Natural killer cell (primary cell): ENCODE measurements at regions not wholly inside any gene's neighbourhood (a gene's known extent, or its start where the extent isn't known, plus 50 kb on each side); places are given as distances from the start of the nearest gene placed in this dataset.

Source experiments
- ATAC-seq, 3 donors: fragments of 150-1000 bp in 2 of 3; fragments of 200-7000 bp in 1 of 3; cut with Tn5 transposase; 1 replicate in 1 of 3; 2 replicates in 2 of 3; pipeline ENCODE4 v1.10.0; 2021; ENCODE audit warnings: mild to moderate bottlenecking in 2 of 3, moderate library complexity in 2 of 3
- DNase-seq, 2 donors: peaks; one replicate each; pipeline versions ENCODE4 v3.0.0 to v3.0.0-alpha.2; 2013 to 2021; ENCODE audit warnings: mixed read lengths in 1 of 2
- H3K27ac ChIP-seq: one replicate; pipeline ENCODE4 v1.5.1; 2013; ENCODE audit warnings: mild to moderate bottlenecking, low read length
- H3K27me3 ChIP-seq: one replicate; pipeline ENCODE4 v1.6.1; 2013; ENCODE audit warnings: low read length; ENCODE audit not compliant: control insufficient read depth, insufficient read depth
- H3K36me3 ChIP-seq: one replicate; pipeline ENCODE4 v1.6.1; 2013; ENCODE audit warnings: low read length; ENCODE audit not compliant: control insufficient read depth, insufficient read depth
- H3K4me1 ChIP-seq: one replicate; pipeline ENCODE4 v1.6.1; 2013; ENCODE audit warnings: low read length; ENCODE audit not compliant: control insufficient read depth, insufficient read depth
- H3K4me3 ChIP-seq: one replicate; pipeline ENCODE4 v1.5.1; 2013; ENCODE audit warnings: low read length
- H3K9me3 ChIP-seq: one replicate; pipeline ENCODE4 v1.6.1; 2013; ENCODE audit warnings: low read length; ENCODE audit not compliant: control insufficient read depth, insufficient read depth
- H3K27ac Mint-ChIP-seq, 2 donors: one replicate each; pipeline ENCODE4 v1.8.0; 2022; ENCODE audit warnings: mild to moderate bottlenecking in 2 of 2, mixed read lengths in 2 of 2, moderate library complexity in 1 of 2
- H3K27me3 Mint-ChIP-seq, 2 donors: one replicate each; pipeline ENCODE4 v1.8.0; 2022; ENCODE audit warnings: low read depth in 2 of 2, mixed read lengths in 2 of 2
- H3K36me3 Mint-ChIP-seq: one replicate; pipeline ENCODE4 v1.8.0; 2022; ENCODE audit warnings: mixed read lengths
- H3K4me1 Mint-ChIP-seq, 2 donors: one replicate each; pipeline ENCODE4 v1.8.0; 2022; ENCODE audit warnings: mixed read lengths in 2 of 2
- H3K4me3 Mint-ChIP-seq: one replicate; pipeline ENCODE4 v1.8.0; 2022; ENCODE audit warnings: mild to moderate bottlenecking, moderate library complexity, mixed read lengths
- H3K9me3 Mint-ChIP-seq, 2 donors: one replicate each; pipeline ENCODE4 v1.8.0; 2022; ENCODE audit warnings: mixed read lengths in 2 of 2
- CTCF ChIP-seq: fragments of 200-600 bp; IDR thresholded peaks from one replicate; pipeline ENCODE4 v1.8.0; 2022; ENCODE audit warnings: antibody characterized with exemption
- WGBS: methylation state at CpG from one replicate; pipeline ENCODE4 v1.1.7; 2013; ENCODE audit warnings: missing lambda C conversion rate; ENCODE audit not compliant: insufficient coverage; 5-methylcytosine and 5-hydroxymethylcytosine counted together
- intact Hi-C: fragments of 100-400 bp; cut with micrococcal nuclease; formaldehyde crosslinking; loops from one replicate; pipeline ENCODE4 v1.14.2; 2022

DNA sequence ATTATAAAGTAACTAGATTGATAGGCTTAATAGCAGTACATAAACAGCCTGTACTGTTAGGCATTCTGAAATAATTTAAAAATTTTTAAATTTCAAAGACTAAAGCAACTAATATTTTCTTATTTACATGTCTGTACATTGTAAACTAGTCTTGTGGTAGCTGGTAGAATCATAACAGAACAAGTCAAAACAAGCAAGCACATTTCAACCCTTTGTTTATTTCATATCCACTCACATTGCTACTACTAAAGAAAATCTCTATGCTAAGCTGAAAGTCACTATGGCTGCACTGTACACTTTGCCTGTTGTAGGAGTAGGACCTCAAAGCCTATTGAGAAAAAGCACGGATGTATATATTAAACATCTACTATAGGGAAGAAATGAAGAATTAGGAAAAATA, 738.2 kb upstream of the ADGRL4 start:
- Mint-ChIP-seq H3K27ac (no peak overlapping the region), H3K4me3 (no peak overlapping the region), H3K27me3 (no peaks in the 10 kb centered on the region), H3K4me1 (no peaks in the 10 kb centered on the region), H3K9me3 (peaks cover 7 to 14% of the 10 kb centered on the region in 2 donors), H3K36me3 (no peaks in the 10 kb centered on the region)
- H3K27ac ChIP-seq, result no peak overlapping the region
- TF ChIP-seq CTCF, result no peak
- H3K4me3 ChIP-seq, result no peak overlapping the region
- ATAC-seq (no peak), DNase-seq (no peak)
- no peaks in the 10 kb centered on the region for H3K9me3 ChIP-seq
- intact Hi-C loops, result no loop called here
- H3K36me3 ChIP-seq, result no peaks in the 10 kb centered on the region
- no peaks in the 10 kb centered on the region for H3K27me3 ChIP-seq
- no peaks in the 10 kb centered on the region for H3K4me1 ChIP-seq
- no CpG with 5 or more reads among the region's 1 CpG for WGBS

- H3K4me3 ChIP-seq, result no peak overlapping the region
- no peaks in the 10 kb centered on the region for H3K36me3 ChIP-seq
- WGBS, result 78% methylated on average over 2 of the region's 3 CpGs
- ATAC-seq (no peak), DNase-seq (no peak)
- no peak overlapping the region for H3K27ac ChIP-seq
- H3K27ac Mint-ChIP-seq, result no peak overlapping the region
- intact Hi-C loops, result no loop called here
- no peak overlapping the region for H3K4me3 Mint-ChIP-seq
- H3K9me3 ChIP-seq, result no peaks in the 10 kb centered on the region
- H3K9me3 Mint-ChIP-seq, result peaks cover 6 to 17% of the 10 kb centered on the region in 2 donors
- no peaks in the 10 kb centered on the region for H3K27me3 ChIP-seq
- H3K27me3 Mint-ChIP-seq, result no peaks in the 10 kb centered on the region
- no peaks in the 10 kb centered on the region for H3K4me1 Mint-ChIP-seq
- TF ChIP-seq CTCF, result no peak
- H3K4me1 ChIP-seq, result no peaks in the 10 kb centered on the region
- H3K36me3 Mint-ChIP-seq, result no peaks in the 10 kb centered on the region
These were observed 735.3 kb upstream of the ADGRL4 start for GRCh38 chr1:79741720-79742421.

DNA sequence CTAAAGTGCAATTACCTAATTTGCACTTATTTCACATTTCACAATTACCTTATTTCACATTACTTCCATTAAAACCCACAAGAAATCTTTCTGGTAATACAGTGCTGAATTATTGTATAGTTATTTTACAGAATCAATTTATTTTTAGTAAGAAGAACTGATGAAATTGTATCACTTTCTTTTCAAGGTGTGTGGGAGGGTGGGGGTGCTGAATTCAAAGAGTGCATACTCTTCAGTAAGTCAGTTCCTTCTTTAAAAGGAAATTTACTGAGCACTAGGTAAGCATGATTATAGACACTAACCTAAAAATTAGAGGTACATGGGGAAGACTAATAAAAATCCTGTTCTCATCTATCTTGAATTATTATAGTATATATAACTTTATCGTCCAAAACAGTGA, 731.6 kb upstream of the ADGRL4 start:
- WGBS, result no CpG with 5 or more reads among the region's 1 CpG
- no peaks in the 10 kb centered on the region for H3K9me3 ChIP-seq
- H3K9me3 Mint-ChIP-seq, result peaks cover 6 to 14% of the 10 kb centered on the region in 2 donors
- intact Hi-C loops, result no loop called here
- no peaks in the 10 kb centered on the region for H3K4me1 Mint-ChIP-seq
- no peaks in the 10 kb centered on the region for H3K27me3 Mint-ChIP-seq
- no peak overlapping the region for H3K4me3 ChIP-seq
- H3K27ac Mint-ChIP-seq, result no peak overlapping the region
- no peaks in the 10 kb centered on the region for H3K36me3 Mint-ChIP-seq
- H3K4me1 ChIP-seq, result no peaks in the 10 kb centered on the region
- H3K4me3 Mint-ChIP-seq, result no peak overlapping the region
- DNase-seq (no peak), ATAC-seq (no peak)
- TF ChIP-seq CTCF, result no peak
- no peak overlapping the region for H3K27ac ChIP-seq
- H3K27me3 ChIP-seq, result no peaks in the 10 kb centered on the region
- no peaks in the 10 kb centered on the region for H3K36me3 ChIP-seq

- Histone ChIP-seq H3K4me3 (no peak overlapping the region), H3K27ac (no peak overlapping the region), H3K9me3 (no peaks in the 10 kb centered on the region), H3K36me3 (no peaks in the 10 kb centered on the region), H3K27me3 (no peaks in the 10 kb centered on the region), H3K4me1 (no peaks in the 10 kb centered on the region)
- Mint-ChIP-seq H3K4me3 (no peak overlapping the region), H3K36me3 (no peaks in the 10 kb centered on the region), H3K27me3 (no peaks in the 10 kb centered on the region), H3K4me1 (no peaks in the 10 kb centered on the region), H3K27ac (no peak overlapping the region), H3K9me3 (peaks cover 6 to 14% of the 10 kb centered on the region in 2 donors)
- TF ChIP-seq CTCF, result no peak
- DNase-seq (no peak), ATAC-seq (no peak)
- intact Hi-C loops, result no loop called here
- WGBS, result 100% methylated on average over 1 of the region's 1 CpG
These were observed 730.7 kb upstream of the ADGRL4 start for GRCh38 chr1:79737193-79737592.
